Adrenal gland (tissue), 9 donors: ENCODE measurements at regions not wholly inside any gene's neighbourhood (a gene's known extent, or its start where the extent isn't known, plus 50 kb on each side); places are given as distances from the start of the nearest gene placed in this dataset.

Source experiments
- DNase-seq, 7 donors: peaks; one replicate each; pipeline ENCODE4 v3.0.0-alpha.2; 2019 to 2020
- H3K27ac ChIP-seq, 5 donors: fragments of 200-600 bp; sonication (generic) in 4 of 5; 1 replicate in 3 of 5; 2 replicates in 2 of 5; pipeline versions ENCODE4 v1.5.1 to v1.8.0; 2016 to 2020; ENCODE audit warnings: mild to moderate bottlenecking in 1 of 5
- H3K27me3 ChIP-seq: fragments of 200-600 bp; 2 replicates; pipeline ENCODE4 v1.8.0; 2021
- H3K36me3 ChIP-seq, 2 donors: fragments of 200-600 bp; replicated peaks in 1 of 2; 1 replicate in 1 of 2; 2 replicates in 1 of 2; pipeline versions ENCODE4 v1.5.1 to v1.8.0; 2018 to 2022
- H3K4me1 ChIP-seq, 2 donors: fragments of 200-600 bp; replicated peaks in 1 of 2; 1 replicate in 1 of 2; 2 replicates in 1 of 2; pipeline versions ENCODE4 v1.5.1 to v1.8.0; 2018 to 2021
- H3K4me3 ChIP-seq, 4 donors: fragments of 200-600 bp; sonication (generic) in 3 of 4; one replicate each; pipeline ENCODE4 v1.5.1; 2016 to 2018
- H3K9me3 ChIP-seq, 3 donors: fragments of 200-600 bp; sonication (generic) in 1 of 3; replicated peaks in 1 of 3; 1 replicate in 2 of 3; 2 replicates in 1 of 3; pipeline versions ENCODE4 v1.5.1 to v1.8.0; 2016 to 2021
- CTCF ChIP-seq, 6 experiments: fragments of 450-650 bp in 4 of 6; fragments of 200-600 bp in 2 of 6; sonication (generic) in 1 of 6; IDR thresholded peaks; 1 replicate in 5 of 6; 2 replicates in 1 of 6; pipeline versions ENCODE4 v1.5.1 to v1.8.0; 2016 to 2021; ENCODE audit warnings: antibody characterized with exemption in 6 of 6, mild to moderate bottlenecking in 2 of 6, moderate library complexity in 1 of 6
- POLR2A ChIP-seq, 2 donors: fragments of 450-650 bp; IDR thresholded peaks; one replicate each; pipeline ENCODE4 v1.6.1; 2017; ENCODE audit warnings: antibody characterized with exemption in 2 of 2, mild to moderate bottlenecking in 2 of 2, moderate library complexity in 1 of 2
- WGBS, 4 donors: extraction: QIAGEN DNeasy Blood & Tissue Kit in 2 of 4; methylation state at CpG; one replicate each; pipeline versions ENCODE4 v1.1.5 to v1.1.7; 2013 to 2017; 5-methylcytosine and 5-hydroxymethylcytosine counted together
- intact Hi-C, 2 donors: fragments of 100-400 bp; cut with DNase I; formaldehyde crosslinking; loops; one replicate each; pipeline versions ENCODE4 v1.14.1 to v1.15.0; 2022 to 2023
- donor health status: healthy with polysubstance abuse.
- donor health status: Bipolar disorder and iron deficiency.
- donor health status: DM: yes; HTN: yes; CAD: no.
- donor health status: DM: no; HTN: no; CAD: no.
- donor health status: DM: no; HTN: no; CAD: no.

- WGBS, 4 donors, result 80 to 88% (median 86%) methylated on average over 8 of the region's 8 CpGs
- H3K36me3 ChIP-seq, result no peaks in the 10 kb centered on the region
- H3K9me3 ChIP-seq, result no peaks in the 10 kb centered on the region
- no peak overlapping the region for H3K4me3 ChIP-seq
- no peak overlapping the region for H3K27ac ChIP-seq
- TF ChIP-seq CTCF (IDR thresholded peaks at IDR 0.05) (no peak), POLR2A (IDR thresholded peaks at IDR 0.05) (no peak)
- no peak for DNase-seq
- intact Hi-C loops, result no loop called here
- no peaks in the 10 kb centered on the region for H3K27me3 ChIP-seq
- H3K4me1 ChIP-seq, result no peaks in the 10 kb centered on the region
These were observed 75.5 kb upstream of the RAB3GAP2 start for GRCh38 chr1:220347654-220348175.

- H3K27ac ChIP-seq, result no peak overlapping the region
- no peaks in the 10 kb centered on the region for H3K9me3 ChIP-seq
- no peaks in the 10 kb centered on the region for H3K4me1 ChIP-seq
- no peaks in the 10 kb centered on the region for H3K36me3 ChIP-seq
- no peak for DNase-seq
- intact Hi-C loops, result no loop called here
- no peaks in the 10 kb centered on the region for H3K27me3 ChIP-seq
- TF ChIP-seq POLR2A (IDR thresholded peaks at IDR 0.05), result no peak
- TF ChIP-seq CTCF (IDR thresholded peaks at IDR 0.05), result no peak
- no peak overlapping the region for H3K4me3 ChIP-seq
- WGBS, 4 donors, result 81 to 86% (median 85%) methylated on average over 3 of the region's 3 CpGs
These were observed 72.5 kb upstream of the RAB3GAP2 start for GRCh38 chr1:220344745-220345144.

- 78 to 88% (median 87%) methylated on average over 5 of the region's 5 CpGs for WGBS, 4 donors
- no peaks in the 10 kb centered on the region for H3K4me1 ChIP-seq
- no peaks in the 10 kb centered on the region for H3K27me3 ChIP-seq
- no peaks in the 10 kb centered on the region for H3K36me3 ChIP-seq
- no peak for TF ChIP-seq CTCF (IDR thresholded peaks at IDR 0.05)
- TF ChIP-seq POLR2A (IDR thresholded peaks at IDR 0.05), result no peak
- DNase-seq, result no peak
- intact Hi-C loops, result no loop called here
- no peak overlapping the region for H3K27ac ChIP-seq
- no peaks in the 10 kb centered on the region for H3K9me3 ChIP-seq
- no peak overlapping the region for H3K4me3 ChIP-seq
These were observed 70.6 kb upstream of the RAB3GAP2 start for GRCh38 chr1:220342853-220343252.

- 65 to 80% (median 75%) methylated on average over 1 of the region's 1 CpG for WGBS, 4 donors
- no peaks in the 10 kb centered on the region for H3K27me3 ChIP-seq
- intact Hi-C loops, result no loop called here
- DNase-seq, result no peak
- no peaks in the 10 kb centered on the region for H3K36me3 ChIP-seq
- no peaks in the 10 kb centered on the region for H3K9me3 ChIP-seq
- no peak overlapping the region for H3K27ac ChIP-seq
- TF ChIP-seq POLR2A (IDR thresholded peaks at IDR 0.05), result no peak
- no peak for TF ChIP-seq CTCF (IDR thresholded peaks at IDR 0.05)
- H3K4me3 ChIP-seq, result no peak overlapping the region
- H3K4me1 ChIP-seq, result no peaks in the 10 kb centered on the region
These were observed 68.9 kb upstream of the RAB3GAP2 start for GRCh38 chr1:220341126-220341525.
